Calu3 (cell line): ENCODE measurements at regions not wholly inside any gene's neighbourhood (a gene's known extent, or its start where the extent isn't known, plus 50 kb on each side); places are given as distances from the start of the nearest gene placed in this dataset.

Experiments
- BruUV-seq: library from RNA; stranded (reverse); fragments of 400-500 nt; replicated peaks from 2 replicates; lab custom pipeline; 2021; lab: Mats Ljungman, UMichigan
- CTCF ChIA-PET: fragments of 300-600 bp; sonication (Branson Sonifier 250); formaldehyde crosslinking; loops from one replicate; lab custom pipeline; 2022; ENCODE audit warnings: antibody characterized with exemption; lab: Charles Lee
- DNase-seq: peaks from one replicate; pipeline ENCODE4 v3.0.0; 2022
- H3K27ac Mint-ChIP-seq: one replicate; pipeline ENCODE4 v1.8.0; 2022; ENCODE audit warnings: mixed read lengths; ENCODE audit not compliant: unreplicated experiment
- H3K27me3 Mint-ChIP-seq: one replicate; pipeline ENCODE4 v1.8.0; 2022; ENCODE audit warnings: mixed read lengths; ENCODE audit not compliant: unreplicated experiment
- H3K36me3 Mint-ChIP-seq: one replicate; pipeline ENCODE4 v1.8.0; 2022; ENCODE audit warnings: mild to moderate bottlenecking, moderate library complexity, mixed read lengths; ENCODE audit not compliant: insufficient read depth, unreplicated experiment
- H3K4me1 Mint-ChIP-seq: one replicate; pipeline ENCODE4 v1.8.0; 2022; ENCODE audit warnings: mild to moderate bottlenecking, low read depth, mixed read lengths; ENCODE audit not compliant: unreplicated experiment
- H3K4me3 Mint-ChIP-seq: one replicate; pipeline ENCODE4 v1.8.0; 2022; ENCODE audit warnings: mild to moderate bottlenecking, low read depth, moderate library complexity, mixed read lengths; ENCODE audit not compliant: unreplicated experiment
- H3K9me3 Mint-ChIP-seq: one replicate; pipeline ENCODE4 v1.8.0; 2022; ENCODE audit warnings: low read depth, mixed read lengths; ENCODE audit not compliant: unreplicated experiment
- CTCF ChIP-seq: fragments of 200-600 bp; IDR thresholded peaks from one replicate; pipeline ENCODE4 v1.8.0; 2022; ENCODE audit warnings: antibody characterized with exemption; ENCODE audit not compliant: unreplicated experiment
- intact Hi-C: fragments of 100-400 bp; cut with micrococcal nuclease; formaldehyde crosslinking; loops from one replicate; pipeline ENCODE4 v1.10.0; 2022; ENCODE audit not compliant: unreplicated experiment

- H3K4me3 Mint-ChIP-seq: no peak overlapping the region
- CTCF ChIA-PET: no interaction called here
- TF ChIP-seq CTCF: no peak
- no peaks in the 10 kb centered on the region for H3K9me3 Mint-ChIP-seq
- no peaks in the 10 kb centered on the region for H3K27me3 Mint-ChIP-seq
- DNase-seq: no peak
- no TSS peak for BruUV-seq
- no peaks in the 10 kb centered on the region for H3K36me3 Mint-ChIP-seq
- peaks cover 8% of the 10 kb centered on the region for H3K4me1 Mint-ChIP-seq
- no peak overlapping the region for H3K27ac Mint-ChIP-seq
- intact Hi-C loops: loop anchor here (10.0 kb wide), 1 partner anchor 474 kb away; no protein-coding TSS in a partner anchor
These were observed 135.4 kb upstream of the SLC30A5 start for GRCh38 chr5:68958428-68958827.

- Mint-ChIP-seq H3K27me3 (no peaks in the 10 kb centered on the region), H3K36me3 (no peaks in the 10 kb centered on the region), H3K4me1 (peaks cover 8% of the 10 kb centered on the region), H3K9me3 (no peaks in the 10 kb centered on the region), H3K4me3 (no peak overlapping the region), H3K27ac (no peak overlapping the region)
- intact Hi-C loops: no loop called here
- TF ChIP-seq CTCF: no peak
- CTCF ChIA-PET: no interaction called here
- BruUV-seq: no TSS peak
- DNase-seq: no peak
These were observed 133.4 kb upstream of the SLC30A5 start for GRCh38 chr5:68960456-68960855.

GRCh38 chr5:68960961-68961360 is 132.9 kb upstream of the SLC30A5 start:
- Mint-ChIP-seq H3K36me3 (no peaks in the 10 kb centered on the region), H3K27ac (no peak overlapping the region), H3K4me3 (no peak overlapping the region), H3K27me3 (no peaks in the 10 kb centered on the region), H3K9me3 (no peaks in the 10 kb centered on the region), H3K4me1 (peaks cover 8% of the 10 kb centered on the region)
- CTCF ChIA-PET: no interaction called here
- intact Hi-C loops: no loop called here
- no peak for DNase-seq
- TF ChIP-seq CTCF: no peak
- BruUV-seq: no TSS peak

- BruUV-seq: no TSS peak
- CTCF ChIA-PET: no interaction called here
These were observed 132.1 kb upstream of the SLC30A5 start for GRCh38 chr5:68961762-68962161.

More at GRCh38 chr5:68961762-68962161, 132.1 kb upstream of the SLC30A5 start:
- no peaks in the 10 kb centered on the region for H3K9me3 Mint-ChIP-seq
- H3K27ac Mint-ChIP-seq: no peak overlapping the region
- no peak for DNase-seq
- no peak for TF ChIP-seq CTCF
- H3K27me3 Mint-ChIP-seq: no peaks in the 10 kb centered on the region
- peaks cover 8% of the 10 kb centered on the region for H3K4me1 Mint-ChIP-seq
- intact Hi-C loops: loop anchor here (1.0 to 2.0 kb wide), 2 partner anchors 76 to 675 kb away; no protein-coding TSS in a partner anchor
- H3K36me3 Mint-ChIP-seq: no peaks in the 10 kb centered on the region
- H3K4me3 Mint-ChIP-seq: no peak overlapping the region
